ENCODE measurements at regions not wholly inside any gene's neighbourhood (a gene's known extent, or its start where the extent isn't known, plus 50 kb on each side); places are given as distances from the start of the nearest gene placed in this dataset.

DNA sequence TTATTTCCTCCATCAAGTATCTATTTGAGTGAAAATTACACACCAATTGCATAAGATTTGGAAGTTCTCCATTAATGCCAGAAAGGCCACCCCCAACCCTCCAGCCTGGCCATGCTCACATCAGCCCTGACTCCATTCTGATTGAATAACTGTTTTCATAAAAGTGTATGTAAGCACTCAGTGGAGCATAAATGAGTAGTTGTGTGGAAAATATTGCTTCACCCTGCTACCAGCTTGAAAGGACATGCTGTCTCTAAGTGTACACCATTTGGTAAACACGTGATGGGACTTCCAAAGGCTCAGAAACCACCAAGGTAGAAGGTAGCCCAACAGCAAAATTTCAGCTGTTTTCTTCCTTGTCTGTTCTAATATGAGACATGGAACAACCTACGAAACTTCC, 393.8 kb downstream of the ZNF385D start:
- Histone ChIP-seq H3K79me2 (replicated peaks; ENCODE audit: insufficient read depth) (no peaks in the 10 kb centered on the region), H3K4me2 (no peak overlapping the region), H3K4me1 (ENCODE audit: insufficient read depth) (no peaks in the 10 kb centered on the region), H3K4me3 (no peak overlapping the region), H4K20me1 (replicated peaks; ENCODE audit: insufficient read depth) (no peaks in the 10 kb centered on the region), H3K27me3 (ENCODE audit: insufficient read depth) (no peaks in the 10 kb centered on the region), H3K9me2 (ENCODE audit: insufficient read depth) (no peaks in the 10 kb centered on the region), H3K27ac (ENCODE audit: low read depth) (no peak overlapping the region), H3K36me3 (ENCODE audit: insufficient read depth) (no peaks in the 10 kb centered on the region), H2AFZ (no peak overlapping the region), H3F3A (replicated peaks; ENCODE audit: low read depth) (no peaks in the 10 kb centered on the region)
- Mint-ChIP-seq H3K36me3 (ENCODE audit: low read depth) (peaks cover 4% of the 10 kb centered on the region; the same call in 1 of the 3 replicates), H3K4me3 (no peak overlapping the region), H3K27me3 (ENCODE audit: insufficient read depth, low read depth, poor library complexity) (no peaks in the 10 kb centered on the region), H3K27ac (no peak overlapping the region), H3K4me1 (no peaks in the 10 kb centered on the region), H3K9me3 (peaks cover 6% of the 10 kb centered on the region; the same call in 2 of the 3 replicates)
- no peak for DNase-seq (ENCODE audit: low spot score)
- TF ChIP-seq ZNF114 (CRISPR knock-in tag; IDR thresholded peaks at IDR 0.05) (no peak), ZNF462 (CRISPR knock-in tag; IDR thresholded peaks at IDR 0.05) (no peak), CREB1 (CRISPR knock-in tag; IDR thresholded peaks at IDR 0.05; ENCODE audit: low read depth) (no peak), JUNB (IDR thresholded peaks at IDR 0.05; ENCODE audit: unreplicated experiment) (no peak), ZNF331 (CRISPR knock-in tag; IDR thresholded peaks at IDR 0.05; ENCODE audit: low read depth) (no peak)
- TF ChIP-seq, protein P1, sequence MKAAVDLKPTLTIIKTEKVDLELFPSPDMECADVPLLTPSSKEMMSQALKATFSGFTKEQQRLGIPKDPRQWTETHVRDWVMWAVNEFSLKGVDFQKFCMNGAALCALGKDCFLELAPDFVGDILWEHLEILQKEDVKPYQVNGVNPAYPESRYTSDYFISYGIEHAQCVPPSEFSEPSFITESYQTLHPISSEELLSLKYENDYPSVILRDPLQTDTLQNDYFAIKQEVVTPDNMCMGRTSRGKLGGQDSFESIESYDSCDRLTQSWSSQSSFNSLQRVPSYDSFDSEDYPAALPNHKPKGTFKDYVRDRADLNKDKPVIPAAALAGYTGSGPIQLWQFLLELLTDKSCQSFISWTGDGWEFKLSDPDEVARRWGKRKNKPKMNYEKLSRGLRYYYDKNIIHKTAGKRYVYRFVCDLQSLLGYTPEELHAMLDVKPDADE (IDR thresholded peaks at IDR 0.05), result no peak
- TF ChIP-seq, protein P2, sequence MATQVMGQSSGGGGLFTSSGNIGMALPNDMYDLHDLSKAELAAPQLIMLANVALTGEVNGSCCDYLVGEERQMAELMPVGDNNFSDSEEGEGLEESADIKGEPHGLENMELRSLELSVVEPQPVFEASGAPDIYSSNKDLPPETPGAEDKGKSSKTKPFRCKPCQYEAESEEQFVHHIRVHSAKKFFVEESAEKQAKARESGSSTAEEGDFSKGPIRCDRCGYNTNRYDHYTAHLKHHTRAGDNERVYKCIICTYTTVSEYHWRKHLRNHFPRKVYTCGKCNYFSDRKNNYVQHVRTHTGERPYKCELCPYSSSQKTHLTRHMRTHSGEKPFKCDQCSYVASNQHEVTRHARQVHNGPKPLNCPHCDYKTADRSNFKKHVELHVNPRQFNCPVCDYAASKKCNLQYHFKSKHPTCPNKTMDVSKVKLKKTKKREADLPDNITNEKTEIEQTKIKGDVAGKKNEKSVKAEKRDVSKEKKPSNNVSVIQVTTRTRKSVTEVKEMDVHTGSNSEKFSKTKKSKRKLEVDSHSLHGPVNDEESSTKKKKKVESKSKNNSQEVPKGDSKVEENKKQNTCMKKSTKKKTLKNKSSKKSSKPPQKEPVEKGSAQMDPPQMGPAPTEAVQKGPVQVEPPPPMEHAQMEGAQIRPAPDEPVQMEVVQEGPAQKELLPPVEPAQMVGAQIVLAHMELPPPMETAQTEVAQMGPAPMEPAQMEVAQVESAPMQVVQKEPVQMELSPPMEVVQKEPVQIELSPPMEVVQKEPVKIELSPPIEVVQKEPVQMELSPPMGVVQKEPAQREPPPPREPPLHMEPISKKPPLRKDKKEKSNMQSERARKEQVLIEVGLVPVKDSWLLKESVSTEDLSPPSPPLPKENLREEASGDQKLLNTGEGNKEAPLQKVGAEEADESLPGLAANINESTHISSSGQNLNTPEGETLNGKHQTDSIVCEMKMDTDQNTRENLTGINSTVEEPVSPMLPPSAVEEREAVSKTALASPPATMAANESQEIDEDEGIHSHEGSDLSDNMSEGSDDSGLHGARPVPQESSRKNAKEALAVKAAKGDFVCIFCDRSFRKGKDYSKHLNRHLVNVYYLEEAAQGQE (IDR thresholded peaks at IDR 0.05; ENCODE audit: unreplicated experiment), result no peak
- ATAC-seq, result no peak
